Keratinocyte (primary cell): ENCODE measurements at regions not wholly inside any gene's neighbourhood (a gene's known extent, or its start where the extent isn't known, plus 50 kb on each side); places are given as distances from the start of the nearest gene placed in this dataset.

Source experiments
- DNase-seq: peaks from one replicate; pipeline ENCODE4 v3.0.0-alpha.2; 2011; ENCODE audit warnings: low read depth, missing footprints, low spot score
- FAIRE-seq: peaks from 2 replicates; lab custom pipeline; 2011; peaks lifted over from hg19 to GRCh38; lab: Jason Lieb, UNC
- H2AFZ ChIP-seq: 2 replicates; pipeline ENCODE4 v1.6.0; 2012; ENCODE audit warnings: low read length, control low read depth, inconsistent platforms; ENCODE audit not compliant: control insufficient read depth
- H3K27ac ChIP-seq: 2 replicates; pipeline ENCODE4 v1.5.1; 2011; ENCODE audit warnings: low read length; ENCODE audit not compliant: control insufficient read depth, insufficient read depth
- H3K27me3 ChIP-seq: 3 replicates; pipeline ENCODE4 v1.6.0; 2011; ENCODE audit warnings: low read length; ENCODE audit not compliant: control insufficient read depth, insufficient read depth; ENCODE audit errors: extremely low read depth
- H3K36me3 ChIP-seq, 2 experiments: 2 replicates in 1 of 2; 3 replicates in 1 of 2; pipeline ENCODE4 v1.5.1; 2011; ENCODE audit warnings: low read length in 2 of 2, mild to moderate bottlenecking in 1 of 2; ENCODE audit not compliant: control insufficient read depth in 2 of 2, insufficient read depth in 2 of 2; ENCODE audit errors: extremely low read depth in 1 of 2
- H3K4me1 ChIP-seq: 3 replicates; pipeline ENCODE4 v1.5.1; 2011; ENCODE audit warnings: low read length; ENCODE audit not compliant: control insufficient read depth, insufficient read depth; ENCODE audit errors: extremely low read depth
- H3K4me2 ChIP-seq: 3 replicates; pipeline ENCODE4 v1.6.0; 2011; ENCODE audit warnings: low read depth, low read length; ENCODE audit not compliant: control insufficient read depth, insufficient read depth; ENCODE audit errors: extremely low read depth
- H3K4me3 ChIP-seq, 3 experiments: fragments of 200-600 bp in 1 of 3; sonication (generic) in 1 of 3; 2 replicates in 2 of 3; 3 replicates in 1 of 3; pipeline ENCODE4 v1.5.1; 2011 to 2016; ENCODE audit warnings: low read length in 3 of 3, mild to moderate bottlenecking in 3 of 3, control low read depth in 2 of 3, inconsistent platforms in 1 of 3, low read depth in 1 of 3, mixed read lengths in 1 of 3, mixed run types in 1 of 3, moderate library complexity in 1 of 3; ENCODE audit not compliant: control insufficient read depth in 2 of 3, insufficient read depth in 2 of 3; ENCODE audit errors: extremely low read depth in 1 of 3
- H3K79me2 ChIP-seq: 2 replicates; pipeline ENCODE4 v1.6.0; 2012; ENCODE audit warnings: low read length; ENCODE audit not compliant: control insufficient read depth, insufficient read depth
- H3K9ac ChIP-seq: 3 replicates; pipeline ENCODE4 v1.6.0; 2011; ENCODE audit warnings: low read length; ENCODE audit not compliant: control insufficient read depth, insufficient read depth; ENCODE audit errors: extremely low read depth
- H3K9me1 ChIP-seq: 3 replicates; pipeline ENCODE4 v1.6.0; 2011; ENCODE audit warnings: low read length; ENCODE audit not compliant: control insufficient read depth, insufficient read depth; ENCODE audit errors: extremely low read depth
- H3K9me3 ChIP-seq: 2 replicates; pipeline ENCODE4 v1.5.1; 2012; ENCODE audit warnings: low read depth, low read length; ENCODE audit not compliant: control insufficient read depth
- H4K20me1 ChIP-seq: 3 replicates; pipeline ENCODE4 v1.6.0; 2011; ENCODE audit warnings: low read length; ENCODE audit not compliant: control insufficient read depth, insufficient read depth; ENCODE audit errors: extremely low read depth
- CTCF ChIP-seq, 3 experiments: IDR thresholded peaks in 1 of 3; conservative IDR thresholded peaks in 1 of 3; optimal IDR thresholded peaks in 1 of 3; 2 replicates in 2 of 3; 3 replicates in 1 of 3; pipeline versions ENCODE3 to v1.5.1; 2011; ENCODE audit warnings: low read length in 3 of 3, mild to moderate bottlenecking in 3 of 3, moderate library complexity in 2 of 3, control low read depth in 1 of 3, inconsistent platforms in 1 of 3; ENCODE audit not compliant: insufficient read depth in 2 of 3; ENCODE audit errors: extremely low read depth in 1 of 3
- EZH2 ChIP-seq: IDR thresholded peaks from one replicate; pipeline ENCODE4 v1.6.1; 2012; ENCODE audit warnings: inconsistent platforms, mild to moderate bottlenecking, low read length, moderate library complexity
- dilution Hi-C: fragments of 300-500 bp; cut with MboI; formaldehyde crosslinking; loops from one replicate; pipeline ENCODE4 v1.7.0; 2020; ENCODE audit warnings: low sequenced_read_pairs; ENCODE audit not compliant: extremely low pct_ligation_motif_present

- no peak for TF ChIP-seq CTCF (optimal IDR thresholded peaks at IDR 0.05 in 1 of 3, IDR thresholded peaks at IDR 0.05 in 1 of 3, conservative IDR thresholded peaks at IDR 0.05 in 1 of 3; ENCODE audit: extremely low read depth in 1 of 3, insufficient read depth in 2 of 3, low read length in 3 of 3)
- no peak for TF ChIP-seq EZH2
- H3K4me2 ChIP-seq, result no peak overlapping the region
- DNase-seq, result no peak
These were observed 95.9 kb downstream of the FAM43A start for GRCh38 chr3:194781617-194782016.

GRCh38 chr3:194782698-194783404, 97.2 kb downstream of the FAM43A start:
- Histone ChIP-seq H3K27ac (no peak overlapping the region), H3K27me3 (peaks cover 7% of the 10 kb centered on the region)
- no peak for FAIRE-seq

More at GRCh38 chr3:194781617-194782016, 95.9 kb downstream of the FAM43A start:
- Histone ChIP-seq H3K27ac (no peak overlapping the region), H3K4me3 (no peak overlapping the region), H4K20me1 (no peaks in the 10 kb centered on the region), H2AFZ (no peak overlapping the region), H3K9me1 (no peaks in the 10 kb centered on the region), H3K27me3 (peaks cover 7% of the 10 kb centered on the region), H3K79me2 (no peaks in the 10 kb centered on the region), H3K9ac (no peak overlapping the region), H3K9me3 (no peaks in the 10 kb centered on the region), H3K36me3 (no peaks in the 10 kb centered on the region), H3K4me1 (no peaks in the 10 kb centered on the region)
- FAIRE-seq, result no peak
- dilution Hi-C loops, result no loop called here

More at GRCh38 chr3:194782698-194783404, 97.2 kb downstream of the FAM43A start:
- DNase-seq, result no peak
- no peak overlapping the region for H3K4me3 ChIP-seq
- H3K79me2 ChIP-seq, result no peaks in the 10 kb centered on the region
- H3K9me3 ChIP-seq, result no peaks in the 10 kb centered on the region
- no peaks in the 10 kb centered on the region for H4K20me1 ChIP-seq
- TF ChIP-seq EZH2 (no peak), CTCF (optimal IDR thresholded peaks at IDR 0.05 in 1 of 3, IDR thresholded peaks at IDR 0.05 in 1 of 3, conservative IDR thresholded peaks at IDR 0.05 in 1 of 3; ENCODE audit: extremely low read depth in 1 of 3, insufficient read depth in 2 of 3, low read length in 3 of 3) (no peak)
- no peak overlapping the region for H3K9ac ChIP-seq
- H3K9me1 ChIP-seq, result no peaks in the 10 kb centered on the region
- H3K36me3 ChIP-seq, result no peaks in the 10 kb centered on the region
- H2AFZ ChIP-seq, result no peak overlapping the region
- dilution Hi-C loops, result no loop called here
- no peaks in the 10 kb centered on the region for H3K4me1 ChIP-seq
- no peak overlapping the region for H3K4me2 ChIP-seq
